ENCODE measurements at regions not wholly inside any gene's neighbourhood (a gene's known extent, or its start where the extent isn't known, plus 50 kb on each side); places are given as distances from the start of the nearest gene placed in this dataset.

GRCh38 chr14:83923842-83924241 is 1606.1 kb upstream of the FLRT2 start:
- no peak for TF ChIP-seq CTCF (IDR thresholded peaks at IDR 0.05)
- TF ChIP-seq ZFX (IDR thresholded peaks at IDR 0.05; ENCODE audit: borderline replicate concordance): no peak

Measured in 22Rv1 (cell line).